SK-N-SH (cell line): ENCODE measurements at regions not wholly inside any gene's neighbourhood (a gene's known extent, or its start where the extent isn't known, plus 50 kb on each side); places are given as distances from the start of the nearest gene placed in this dataset.

Experiments used
- CTCF ChIA-PET: fragments of 300-600, 350-600 bp; formaldehyde crosslinking; extraction: SDS; loops from one replicate; lab custom pipeline; 2021; lab: Yijun Ruan, JAX
- POLR2A ChIA-PET: fragments of 350-600 bp; sonication (Branson Sonifier 250); formaldehyde crosslinking; extraction: SDS; loops from one replicate; lab custom pipeline; 2020; ENCODE audit warnings: antibody characterized with exemption, inconsistent platforms; lab: Yijun Ruan, JAX
- DNase-seq: peaks from one replicate; pipeline ENCODE4 v3.0.0; 2012
- H2AFZ ChIP-seq: fragments of 200-600 bp; sonication (generic); 2 replicates; pipeline ENCODE4 v1.8.1; 2016; ENCODE audit warnings: antibody characterized with exemption, mild to moderate bottlenecking, low read depth
- H3F3A ChIP-seq: fragments of 200-600 bp; sonication (generic); replicated peaks from 2 replicates; pipeline ENCODE3; 2016; ENCODE audit warnings: antibody characterized with exemption, mild to moderate bottlenecking; ENCODE audit not compliant: insufficient read depth
- H3K27ac ChIP-seq, 2 experiments: fragments of 200-500 bp in 1 of 2; fragments of 200-600 bp in 1 of 2; sonication (Bioruptor generic) in 1 of 2; sonication (generic), shearing (Covaris generic) in 1 of 2; 2 replicates each; pipeline versions ENCODE4 v1.5.1 to v1.6.1; 2014 to 2016; ENCODE audit warnings: low read depth in 2 of 2, inconsistent platforms in 1 of 2, low read length in 1 of 2, mild to moderate bottlenecking in 1 of 2, mixed read lengths in 1 of 2
- H3K27me3 ChIP-seq: fragments of 200-600 bp; sonication (generic), shearing (Covaris generic); 2 replicates; pipeline ENCODE4 v1.6.1; 2016; ENCODE audit warnings: mixed run types; ENCODE audit not compliant: insufficient read depth
- H3K36me3 ChIP-seq, 2 experiments: fragments of 200-500 bp in 1 of 2; fragments of 200-600 bp in 1 of 2; sonication (Bioruptor generic) in 1 of 2; sonication (generic) in 1 of 2; replicated peaks in 1 of 2; 2 replicates each; pipeline versions ENCODE3 to v1.5.1; 2014 to 2016; ENCODE audit warnings: low read length in 1 of 2, mild to moderate bottlenecking in 1 of 2; ENCODE audit not compliant: insufficient read depth in 2 of 2, control insufficient read depth in 1 of 2
- H3K4me1 ChIP-seq, 2 experiments: fragments of 200-500 bp in 1 of 2; fragments of 200-600 bp in 1 of 2; sonication (Bioruptor generic) in 1 of 2; sonication (generic), shearing (Covaris generic) in 1 of 2; 2 replicates each; pipeline versions ENCODE4 v1.5.1 to v1.6.1; 2014 to 2016; ENCODE audit warnings: low read depth in 1 of 2, low read length in 1 of 2, mixed run types in 1 of 2; ENCODE audit not compliant: insufficient read depth in 2 of 2, control insufficient read depth in 1 of 2
- H3K4me2 ChIP-seq: fragments of 200-600 bp; sonication (generic), shearing (Covaris generic); 2 replicates; pipeline ENCODE4 v1.6.1; 2017; ENCODE audit warnings: mixed run types
- H3K4me3 ChIP-seq, 2 experiments: fragments of 200-500 bp in 1 of 2; fragments of 200-600 bp in 1 of 2; sonication (Bioruptor generic) in 1 of 2; sonication (generic), shearing (Covaris generic) in 1 of 2; 2 replicates each; pipeline versions ENCODE4 v1.5.1 to v1.8.1; 2014 to 2016; ENCODE audit warnings: low read depth in 2 of 2, inconsistent platforms in 1 of 2, low read length in 1 of 2, mild to moderate bottlenecking in 1 of 2, mixed read lengths in 1 of 2, moderate library complexity in 1 of 2
- H3K79me2 ChIP-seq: fragments of 200-600 bp; sonication (generic); 2 replicates; pipeline ENCODE4 v1.8.1; 2017; ENCODE audit warnings: mild to moderate bottlenecking; ENCODE audit not compliant: insufficient read depth
- H3K9ac ChIP-seq: fragments of 200-600 bp; sonication (generic); 2 replicates; pipeline ENCODE4 v1.6.1; 2017; ENCODE audit warnings: mixed run types
- H3K9me2 ChIP-seq: fragments of 200-600 bp; sonication (generic); 2 replicates; pipeline ENCODE4 v1.6.1; 2017; ENCODE audit warnings: mixed run types
- H3K9me3 ChIP-seq: fragments of 200-600 bp; sonication (generic); 2 replicates; pipeline ENCODE4 v1.6.1; 2017; ENCODE audit warnings: mixed run types, mild to moderate bottlenecking, moderate library complexity
- H4K20me1 ChIP-seq: fragments of 200-600 bp; sonication (generic); 2 replicates; pipeline ENCODE4 v1.6.1; 2017; ENCODE audit warnings: mild to moderate bottlenecking, mixed run types; ENCODE audit not compliant: insufficient read depth
- CHD2 ChIP-seq: fragments of 150-350 bp; IDR thresholded peaks from 2 replicates; pipeline ENCODE4 v1.6.1; 2018; ENCODE audit warnings: low read length; ENCODE audit not compliant: partially characterized antibody
- CTCF ChIP-seq: fragments of 200-600 bp; sonication (generic); IDR thresholded peaks from 2 replicates; pipeline ENCODE4 v1.6.1; 2017; ENCODE audit warnings: antibody characterized with exemption, mild to moderate bottlenecking, moderate library complexity
- ELF1 ChIP-seq: IDR thresholded peaks from 2 replicates; pipeline ENCODE4 v1.4.0; 2012
- FOXM1 ChIP-seq: IDR thresholded peaks from 2 replicates; pipeline ENCODE4 v1.4.0; 2012; ENCODE audit warnings: low read depth, mild to moderate bottlenecking
- JUND ChIP-seq: IDR thresholded peaks from 2 replicates; pipeline ENCODE4 v1.4.0; 2012
- MXI1 ChIP-seq: IDR thresholded peaks from 2 replicates; pipeline ENCODE4 v1.6.1; 2012; ENCODE audit warnings: mild to moderate bottlenecking, low read depth, low read length, improper control_type of control experiment
- NFIC ChIP-seq: IDR thresholded peaks from 2 replicates; pipeline ENCODE4 v1.4.0; 2012; ENCODE audit warnings: borderline replicate concordance
- RCOR1 ChIP-seq: fragments of 150-350 bp; IDR thresholded peaks from 2 replicates; pipeline ENCODE4 v1.6.1; 2017; ENCODE audit warnings: antibody characterized with exemption, low read length
- SIN3A ChIP-seq: IDR thresholded peaks from 2 replicates; pipeline ENCODE4 v1.6.1; 2012; ENCODE audit warnings: low read depth, mild to moderate bottlenecking, low read length, moderate library complexity, borderline replicate concordance
- SMC3 ChIP-seq: IDR thresholded peaks from 2 replicates; pipeline ENCODE4 v1.6.1; 2012; ENCODE audit warnings: low read depth, low read length, improper control_type of control experiment
- TCF12 ChIP-seq: IDR thresholded peaks from 2 replicates; pipeline ENCODE4 v1.4.0; 2012
- USF1 ChIP-seq: IDR thresholded peaks from 2 replicates; pipeline ENCODE4 v1.4.0; 2012; ENCODE audit warnings: low read depth, borderline replicate concordance
- ZBTB33 ChIP-seq: IDR thresholded peaks from 2 replicates; pipeline ENCODE4 v1.4.0; 2012; ENCODE audit warnings: low read depth, borderline replicate concordance
- WGBS: methylation state at CpG from one replicate; pipeline ENCODE4 v1.1.6; 2017; ENCODE audit warnings: low lambda C conversion rate; 5-methylcytosine and 5-hydroxymethylcytosine counted together
- TF ChIP-seq, protein P1 (sequence below): IDR thresholded peaks from 2 replicates; pipeline ENCODE4; 2012
- TF ChIP-seq, protein P2 (sequence below): fragments of 150-350 bp; IDR thresholded peaks from 2 replicates; pipeline ENCODE4 v1.6.1; 2016; ENCODE audit warnings: mild to moderate bottlenecking, low read depth, low read length

DNA sequence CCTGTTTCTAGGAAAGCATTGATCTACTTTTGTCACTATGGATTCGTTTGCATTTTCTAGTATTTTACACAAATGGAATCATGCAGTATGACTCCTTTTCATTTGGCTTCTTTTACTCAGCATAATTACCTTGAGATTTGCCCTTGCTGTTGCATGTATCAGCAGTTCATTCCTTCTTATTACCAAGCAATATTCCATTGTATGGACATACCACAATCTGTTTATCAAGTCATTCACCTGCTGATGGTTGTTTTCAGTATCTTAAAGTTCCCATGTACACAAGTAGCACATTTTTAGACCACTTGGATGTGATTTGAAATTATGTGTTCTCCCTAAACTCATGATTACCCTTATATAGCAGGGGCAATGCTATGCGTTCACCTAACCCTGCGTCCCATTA lies 150.0 kb upstream of the UBE2E1 start:
- no peaks in the 10 kb centered on the region for H3K36me3 ChIP-seq
- DNase-seq: no peak
- no peak overlapping the region for H2AFZ ChIP-seq
- WGBS: 90% methylated on average over 3 of the region's 3 CpGs
- no peak overlapping the region for H3K4me3 ChIP-seq
- no peaks in the 10 kb centered on the region for H3K9me2 ChIP-seq
- H3K27ac ChIP-seq: no peak overlapping the region
- no peaks in the 10 kb centered on the region for H3K27me3 ChIP-seq
- H3K4me2 ChIP-seq: no peak overlapping the region
- H4K20me1 ChIP-seq: no peaks in the 10 kb centered on the region
- H3K79me2 ChIP-seq: no peaks in the 10 kb centered on the region
- CTCF ChIA-PET: no interaction called here
- H3K9me3 ChIP-seq: no peaks in the 10 kb centered on the region
- TF ChIP-seq JUND (no peak), TCF12 (no peak), CTCF (no peak), SIN3A (no peak), MXI1 (no peak), NFIC (no peak), RCOR1 (no peak), ELF1 (no peak), FOXM1 (no peak), ZBTB33 (no peak), USF1 (no peak), CHD2 (no peak), SMC3 (no peak)
- TF ChIP-seq, protein P1, sequence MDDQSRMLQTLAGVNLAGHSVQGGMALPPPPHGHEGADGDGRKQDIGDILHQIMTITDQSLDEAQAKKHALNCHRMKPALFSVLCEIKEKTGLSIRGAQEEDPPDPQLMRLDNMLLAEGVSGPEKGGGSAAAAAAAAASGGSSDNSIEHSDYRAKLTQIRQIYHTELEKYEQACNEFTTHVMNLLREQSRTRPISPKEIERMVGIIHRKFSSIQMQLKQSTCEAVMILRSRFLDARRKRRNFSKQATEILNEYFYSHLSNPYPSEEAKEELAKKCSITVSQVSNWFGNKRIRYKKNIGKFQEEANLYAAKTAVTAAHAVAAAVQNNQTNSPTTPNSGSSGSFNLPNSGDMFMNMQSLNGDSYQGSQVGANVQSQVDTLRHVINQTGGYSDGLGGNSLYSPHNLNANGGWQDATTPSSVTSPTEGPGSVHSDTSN: no peak
- TF ChIP-seq, protein P2, sequence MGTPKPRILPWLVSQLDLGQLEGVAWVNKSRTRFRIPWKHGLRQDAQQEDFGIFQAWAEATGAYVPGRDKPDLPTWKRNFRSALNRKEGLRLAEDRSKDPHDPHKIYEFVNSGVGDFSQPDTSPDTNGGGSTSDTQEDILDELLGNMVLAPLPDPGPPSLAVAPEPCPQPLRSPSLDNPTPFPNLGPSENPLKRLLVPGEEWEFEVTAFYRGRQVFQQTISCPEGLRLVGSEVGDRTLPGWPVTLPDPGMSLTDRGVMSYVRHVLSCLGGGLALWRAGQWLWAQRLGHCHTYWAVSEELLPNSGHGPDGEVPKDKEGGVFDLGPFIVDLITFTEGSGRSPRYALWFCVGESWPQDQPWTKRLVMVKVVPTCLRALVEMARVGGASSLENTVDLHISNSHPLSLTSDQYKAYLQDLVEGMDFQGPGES: no peak
- H3K9ac ChIP-seq: no peak overlapping the region
- POLR2A ChIA-PET: no interaction called here
- peaks cover 4 to 5% of the 10 kb centered on the region in 2 experiments; a peak in 3 of 4 replicates for H3K4me1 ChIP-seq
- no peaks in the 10 kb centered on the region for H3F3A ChIP-seq
